ENCODE measurements at regions not wholly inside any gene's neighbourhood (a gene's known extent, or its start where the extent isn't known, plus 50 kb on each side); places are given as distances from the start of the nearest gene placed in this dataset.

DNA sequence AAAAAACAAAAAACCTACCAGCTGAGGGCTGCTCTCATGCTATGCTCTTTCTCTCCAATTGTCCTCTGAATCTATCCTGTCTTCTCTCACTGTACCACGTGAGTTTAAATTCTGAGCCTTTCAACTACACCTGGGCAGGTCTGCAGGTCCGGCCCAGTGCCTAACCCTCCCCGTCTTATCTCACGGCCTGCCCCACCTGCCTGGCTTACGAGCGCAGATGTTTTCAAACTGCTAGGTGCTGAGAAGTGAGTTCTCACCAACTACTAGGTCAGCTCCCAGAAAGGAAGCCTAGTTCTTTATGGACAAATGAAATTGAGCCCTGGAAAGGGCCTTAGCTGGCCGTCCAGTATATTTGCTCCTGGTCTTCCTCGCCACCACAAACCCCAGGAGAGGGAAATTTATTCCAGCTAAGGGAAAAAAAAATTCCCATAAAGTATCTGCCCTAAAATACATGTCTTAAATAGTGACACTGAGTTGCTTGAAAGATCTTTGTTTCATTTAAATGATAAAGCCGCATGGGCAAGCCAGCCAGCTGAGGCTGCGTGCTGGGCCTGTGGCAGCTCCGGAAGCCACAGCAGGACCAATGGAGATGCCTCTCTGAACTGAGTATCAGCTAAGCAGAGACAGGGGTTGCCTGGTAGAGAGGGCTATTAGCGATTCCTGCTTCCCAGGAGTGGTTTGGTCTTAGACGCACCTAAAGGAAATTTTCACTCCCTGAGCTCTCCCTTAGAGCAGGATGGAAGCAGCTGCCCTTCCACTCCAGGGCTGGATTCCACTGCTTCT, 92.5 kb upstream of the NCK2 start:
- Histone ChIP-seq H3K9me3 (no peaks in the 10 kb centered on the region), H3K27me3 (no peaks in the 10 kb centered on the region), H3K4me1 (ENCODE audit: control insufficient read depth in 1 of 2, insufficient read depth in 1 of 2, low read depth in 1 of 2, low read length in 1 of 2) (no peaks in the 10 kb centered on the region), H3K36me3 (no peaks in the 10 kb centered on the region), H3K4me3 (ENCODE audit: low read depth in 1 of 2, low read length in 1 of 2) (no peak overlapping the region), H3K27ac (no peak overlapping the region)
- TF ChIP-seq, protein P1, sequence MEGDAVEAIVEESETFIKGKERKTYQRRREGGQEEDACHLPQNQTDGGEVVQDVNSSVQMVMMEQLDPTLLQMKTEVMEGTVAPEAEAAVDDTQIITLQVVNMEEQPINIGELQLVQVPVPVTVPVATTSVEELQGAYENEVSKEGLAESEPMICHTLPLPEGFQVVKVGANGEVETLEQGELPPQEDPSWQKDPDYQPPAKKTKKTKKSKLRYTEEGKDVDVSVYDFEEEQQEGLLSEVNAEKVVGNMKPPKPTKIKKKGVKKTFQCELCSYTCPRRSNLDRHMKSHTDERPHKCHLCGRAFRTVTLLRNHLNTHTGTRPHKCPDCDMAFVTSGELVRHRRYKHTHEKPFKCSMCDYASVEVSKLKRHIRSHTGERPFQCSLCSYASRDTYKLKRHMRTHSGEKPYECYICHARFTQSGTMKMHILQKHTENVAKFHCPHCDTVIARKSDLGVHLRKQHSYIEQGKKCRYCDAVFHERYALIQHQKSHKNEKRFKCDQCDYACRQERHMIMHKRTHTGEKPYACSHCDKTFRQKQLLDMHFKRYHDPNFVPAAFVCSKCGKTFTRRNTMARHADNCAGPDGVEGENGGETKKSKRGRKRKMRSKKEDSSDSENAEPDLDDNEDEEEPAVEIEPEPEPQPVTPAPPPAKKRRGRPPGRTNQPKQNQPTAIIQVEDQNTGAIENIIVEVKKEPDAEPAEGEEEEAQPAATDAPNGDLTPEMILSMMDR (IDR thresholded peaks at IDR 0.05): no peak

DNA sequence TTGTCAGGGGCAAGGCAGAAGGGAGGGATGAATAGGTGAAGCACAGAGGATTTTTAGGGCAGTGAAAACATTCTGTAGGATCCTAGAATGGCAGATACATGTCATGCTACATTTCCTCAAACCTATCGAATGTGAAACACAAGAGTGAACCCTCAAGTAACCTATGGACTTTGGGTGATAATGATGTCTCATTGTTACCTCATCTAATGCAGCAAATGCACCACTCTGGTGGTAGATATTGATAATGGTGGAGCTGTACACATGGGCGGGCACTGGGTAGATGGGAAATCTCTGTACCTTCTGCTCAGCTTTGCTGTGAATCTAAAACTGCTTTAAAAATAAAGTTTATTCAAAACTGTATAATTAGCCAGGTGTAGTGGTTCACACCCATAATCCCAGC, 95.2 kb upstream of the NCK2 start:
- Histone ChIP-seq H3K27ac (no peak overlapping the region), H3K4me3 (ENCODE audit: low read depth in 1 of 2, low read length in 1 of 2) (no peak overlapping the region), H3K9me3 (no peaks in the 10 kb centered on the region), H3K27me3 (peaks cover 9% of the 10 kb centered on the region), H3K36me3 (no peaks in the 10 kb centered on the region), H3K4me1 (ENCODE audit: control insufficient read depth in 1 of 2, insufficient read depth in 1 of 2, low read depth in 1 of 2, low read length in 1 of 2) (no peaks in the 10 kb centered on the region)
- TF ChIP-seq, protein P1 (IDR thresholded peaks at IDR 0.05): no peak

DNA sequence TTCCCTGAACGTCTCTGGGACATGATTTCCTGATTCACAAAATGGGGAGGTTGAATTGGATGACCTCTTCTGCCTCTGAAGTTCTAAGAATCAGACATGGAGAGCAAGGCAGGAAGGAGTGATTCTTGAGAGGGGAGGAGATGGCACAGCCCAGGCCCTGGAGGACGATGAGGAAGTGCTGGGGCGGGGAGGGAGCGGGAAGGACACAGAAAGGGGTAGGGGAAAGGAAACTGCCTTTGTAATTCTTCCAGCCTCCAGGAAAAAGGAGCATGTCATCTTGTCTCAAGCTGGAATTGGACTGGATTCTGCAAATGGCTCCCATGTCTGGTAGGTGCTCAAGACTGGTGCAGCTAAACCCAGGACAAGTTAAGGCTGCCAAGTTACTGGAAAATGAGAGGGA, 97.0 kb upstream of the NCK2 start:
- no peaks in the 10 kb centered on the region for H3K4me1 ChIP-seq (ENCODE audit: control insufficient read depth in 1 of 2, insufficient read depth in 1 of 2, low read depth in 1 of 2, low read length in 1 of 2)
- no peak overlapping the region for H3K4me3 ChIP-seq (ENCODE audit: low read depth in 1 of 2, low read length in 1 of 2)
- no peak overlapping the region for H3K27ac ChIP-seq
- TF ChIP-seq, protein P1 (IDR thresholded peaks at IDR 0.05): no peak
- H3K9me3 ChIP-seq: no peaks in the 10 kb centered on the region
- no peaks in the 10 kb centered on the region for H3K36me3 ChIP-seq
- peaks cover 15% of the 10 kb centered on the region for H3K27me3 ChIP-seq

DNA sequence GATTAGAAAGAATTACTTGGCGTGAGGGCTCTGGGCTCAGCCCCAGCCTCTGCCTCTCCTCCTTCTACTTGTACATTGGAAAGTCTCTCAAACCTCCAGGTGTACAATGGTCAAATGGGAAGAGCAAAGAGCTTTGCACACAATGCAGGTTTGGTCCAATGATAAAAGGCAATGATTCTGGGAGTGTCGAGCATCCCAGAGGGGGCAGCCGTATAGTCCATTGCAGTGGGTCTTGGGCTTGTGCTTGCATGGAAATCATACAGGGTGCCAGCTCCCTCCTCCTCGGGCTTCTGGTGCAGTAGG, 98.0 kb upstream of the NCK2 start:
- Histone ChIP-seq H3K4me1 (ENCODE audit: control insufficient read depth in 1 of 2, insufficient read depth in 1 of 2, low read depth in 1 of 2, low read length in 1 of 2) (no peaks in the 10 kb centered on the region), H3K9me3 (no peaks in the 10 kb centered on the region), H3K27ac (no peak overlapping the region), H3K27me3 (peaks cover 15% of the 10 kb centered on the region), H3K4me3 (ENCODE audit: low read depth in 1 of 2, low read length in 1 of 2) (no peak overlapping the region), H3K36me3 (no peaks in the 10 kb centered on the region)
- TF ChIP-seq, protein P1 (IDR thresholded peaks at IDR 0.05): no peak

DNA sequence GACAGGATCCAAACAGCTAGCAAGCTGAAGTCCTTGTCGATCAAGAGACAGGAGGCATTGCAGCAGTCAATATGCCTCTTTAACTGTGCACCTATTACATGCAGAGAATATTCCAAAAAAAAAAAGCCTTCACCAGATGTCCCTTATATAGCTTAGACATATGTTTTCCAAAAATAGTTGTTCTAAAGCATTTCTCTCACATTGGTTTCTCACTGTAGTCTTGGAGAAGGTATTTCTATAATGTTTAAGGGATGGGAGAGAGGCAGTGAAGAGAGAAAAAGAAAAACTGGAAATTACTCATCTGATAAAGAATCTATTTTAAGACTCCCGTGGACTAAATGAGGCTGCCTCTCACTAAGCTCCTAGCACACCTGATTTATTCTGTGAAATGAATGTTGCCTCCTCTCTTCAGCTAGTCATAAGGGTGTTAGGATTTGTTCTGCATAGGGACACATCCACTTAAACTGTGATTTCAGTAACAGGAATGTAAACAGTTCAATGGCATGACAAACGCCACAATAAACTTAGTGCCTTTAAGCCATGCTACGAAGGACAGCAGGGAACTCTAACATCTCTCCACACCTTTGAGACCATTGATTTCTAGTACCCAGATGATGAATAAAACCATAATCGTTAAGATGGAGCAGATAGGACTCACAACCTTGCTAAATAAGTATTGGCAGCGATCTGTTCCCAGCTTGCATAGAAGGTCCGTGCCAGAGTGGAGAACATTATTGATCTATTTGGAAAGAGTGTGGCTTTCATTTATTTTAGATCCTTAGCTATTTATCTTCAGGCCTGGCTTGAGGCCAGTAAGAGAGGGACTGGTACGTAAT, 98.6 kb upstream of the NCK2 start:
- H3K4me1 ChIP-seq (ENCODE audit: control insufficient read depth in 1 of 2, insufficient read depth in 1 of 2, low read depth in 1 of 2, low read length in 1 of 2): no peaks in the 10 kb centered on the region
- no peaks in the 10 kb centered on the region for H3K36me3 ChIP-seq
- H3K9me3 ChIP-seq: no peaks in the 10 kb centered on the region
- peaks cover 15% of the 10 kb centered on the region for H3K27me3 ChIP-seq
- H3K27ac ChIP-seq: no peak overlapping the region
- TF ChIP-seq, protein P1 (IDR thresholded peaks at IDR 0.05): no peak
- H3K4me3 ChIP-seq (ENCODE audit: low read depth in 1 of 2, low read length in 1 of 2): no peak overlapping the region

Data from neutrophil (primary cell).